ENCODE measurements at regions not wholly inside any gene's neighbourhood (a gene's known extent, or its start where the extent isn't known, plus 50 kb on each side); places are given as distances from the start of the nearest gene placed in this dataset.
"Not testable (repeated sequence)": the region's sequence is repeated elsewhere in the genome, so short reads cannot be mapped to it uniquely, and the experiment has no call there.

DNA sequence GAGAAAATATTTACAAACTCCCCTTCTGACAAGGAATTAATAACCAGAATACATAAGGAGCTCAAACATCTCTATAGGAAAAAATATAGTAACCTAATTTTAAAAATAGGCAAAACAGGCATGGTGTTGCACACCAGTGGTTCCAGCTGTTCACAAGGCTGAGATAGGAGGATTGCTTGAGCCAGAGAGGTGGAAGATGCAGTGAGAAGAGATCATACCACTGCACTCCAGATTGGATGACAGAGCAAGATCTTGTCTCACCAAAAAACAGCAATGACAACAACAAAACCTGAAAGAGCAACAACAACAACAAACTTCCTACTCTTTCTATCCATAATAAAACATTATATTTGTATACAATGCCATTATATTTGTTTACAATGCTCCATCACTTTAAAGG lies 304.4 kb upstream of the CNTNAP2 start:
- DNase-seq (ENCODE audit: insufficient read length, low spot score) (no peak), FAIRE-seq (no peak)

GRCh38 chr7:145805496-145805895 lies 311.1 kb upstream of the CNTNAP2 start:
- DNase-seq (ENCODE audit: insufficient read length, low spot score); FAIRE-seq: not testable (repeated sequence)

DNA sequence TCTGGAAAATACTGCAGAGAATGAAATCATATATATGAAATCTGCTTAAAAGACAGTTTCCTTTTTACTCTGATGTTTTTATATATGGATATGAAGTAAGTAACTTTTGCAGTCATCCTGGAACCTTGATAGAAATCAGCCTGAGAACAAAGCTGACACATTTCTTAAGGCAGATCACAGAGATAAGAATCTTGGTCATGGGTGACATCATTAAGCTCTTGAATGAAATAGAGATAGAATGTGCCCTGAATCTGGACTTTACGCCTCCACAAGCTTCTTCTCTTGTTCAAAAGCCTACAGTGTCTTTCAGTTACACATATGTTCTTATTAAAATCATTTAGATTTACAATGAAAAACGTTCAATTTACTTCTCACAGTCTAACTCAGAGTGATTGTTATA lies 319.1 kb upstream of the CNTNAP2 start:
- FAIRE-seq (no peak), DNase-seq (ENCODE audit: insufficient read length, low spot score) (no peak)

DNA sequence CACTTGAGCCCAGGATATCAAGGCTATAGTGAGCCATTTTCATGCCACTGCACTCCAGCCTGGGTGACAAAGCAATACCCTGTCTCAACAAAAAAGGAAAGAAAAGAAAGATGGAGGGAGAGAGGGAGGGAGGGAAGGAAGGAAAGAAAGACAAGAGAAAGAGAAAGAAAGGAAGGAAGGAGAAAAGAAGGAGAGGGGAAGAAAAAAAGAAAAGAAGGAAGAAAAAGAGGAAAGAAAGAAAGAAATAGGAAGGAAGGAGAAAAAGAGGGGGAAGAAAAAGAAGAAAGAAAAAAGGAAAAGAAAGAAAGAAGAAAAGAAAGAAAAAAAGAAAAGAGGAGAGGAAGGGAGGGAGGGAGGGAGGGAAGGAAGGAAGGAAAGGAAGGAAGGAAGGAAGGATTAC lies 321.5 kb upstream of the CNTNAP2 start:
- FAIRE-seq (no peak), DNase-seq (ENCODE audit: insufficient read length, low spot score) (no peak)

- DNase-seq (ENCODE audit: insufficient read length, low spot score) (no peak), FAIRE-seq (no peak)
Measured at GRCh38 chr7:145784809-145785780, 331.5 kb upstream of the CNTNAP2 start.

DNA sequence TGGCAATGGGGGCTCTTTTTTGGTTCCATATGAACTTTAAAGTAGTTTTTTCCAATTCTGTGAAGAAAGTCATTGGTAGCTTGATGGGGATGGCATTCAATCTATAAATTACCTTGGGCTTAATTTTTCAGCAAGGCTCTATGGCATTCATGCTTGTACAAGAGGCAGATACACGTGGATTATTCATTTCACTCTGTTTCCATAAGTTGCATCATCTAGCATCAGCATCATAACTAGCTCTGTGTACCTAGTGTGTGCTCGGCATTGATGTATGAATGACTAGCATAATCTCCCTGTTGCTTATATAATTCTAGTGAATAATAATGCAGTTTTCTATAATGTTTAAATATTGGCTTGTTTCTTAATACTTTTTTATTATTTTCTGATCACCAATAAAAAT lies 335.2 kb upstream of the CNTNAP2 start:
- FAIRE-seq; DNase-seq (ENCODE audit: insufficient read length, low spot score): not testable (repeated sequence)

DNA sequence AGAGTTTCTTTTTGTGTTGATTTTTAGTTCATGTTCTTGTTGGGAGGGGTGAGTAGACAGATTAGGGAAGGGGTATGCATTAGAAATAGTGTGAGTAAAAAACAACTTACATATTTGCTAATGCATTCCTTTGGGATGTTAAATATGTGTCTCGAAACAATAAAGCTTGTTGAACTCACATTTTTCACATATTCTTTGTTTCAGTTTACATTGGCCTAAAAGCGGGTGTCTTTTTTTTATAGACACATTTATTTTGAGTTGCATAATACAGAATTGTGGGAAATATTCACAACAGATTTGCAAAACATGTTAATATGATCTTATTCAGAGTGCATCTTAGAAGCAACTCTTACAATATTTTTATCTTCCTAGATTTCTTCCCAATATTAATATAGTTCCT lies 337.5 kb upstream of the CNTNAP2 start:
- FAIRE-seq = no peak

GRCh38 chr7:145774777-145775176 lies 341.8 kb upstream of the CNTNAP2 start:
- FAIRE-seq (no peak), DNase-seq (ENCODE audit: insufficient read length, low spot score) (no peak)

More for the DNA sequence above, 337.5 kb upstream of the CNTNAP2 start:
- DNase-seq (ENCODE audit: insufficient read length, low spot score) = no peak

DNA sequence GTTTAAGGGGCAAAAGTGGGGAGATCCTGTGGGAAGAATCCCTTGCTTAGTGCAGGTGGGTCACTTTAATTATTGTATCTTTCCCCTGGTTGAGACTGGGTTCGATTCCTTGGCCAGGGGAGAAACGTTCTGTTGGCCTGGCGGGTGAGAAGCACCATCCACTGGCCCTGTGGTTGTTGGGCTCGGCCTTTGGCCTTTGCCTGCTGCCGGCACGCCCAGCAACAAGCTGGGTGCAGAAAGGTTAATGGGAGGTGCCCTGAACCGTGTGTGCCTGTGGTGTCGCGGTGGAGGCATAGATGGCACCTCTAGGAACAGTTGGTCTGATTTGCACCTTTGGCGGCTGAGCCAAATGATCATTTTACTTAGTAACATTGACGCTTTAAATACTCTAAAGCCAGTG lies 363.6 kb upstream of the CNTNAP2 start:
- DNase-seq (ENCODE audit: insufficient read length, low spot score) = no peak
- no peak for FAIRE-seq

DNA sequence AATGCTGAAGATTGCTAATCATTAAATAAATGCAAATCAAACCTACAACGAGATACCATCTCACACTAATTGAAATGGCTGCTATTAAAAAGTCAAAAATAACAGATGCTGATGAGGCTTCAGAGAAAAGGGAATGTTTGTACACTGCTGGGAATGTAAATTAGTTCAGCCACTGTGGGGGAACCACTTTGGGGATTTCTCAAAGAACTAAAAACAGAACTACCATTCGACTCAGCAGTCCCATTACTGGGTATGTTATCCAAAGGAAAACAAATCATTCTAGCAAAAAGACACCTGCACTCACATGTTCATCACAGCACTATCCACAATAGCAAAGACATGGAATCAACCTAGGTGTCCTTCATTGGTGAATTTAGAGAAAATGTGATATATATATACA lies 379.0 kb upstream of the CNTNAP2 start:
- DNase-seq (ENCODE audit: insufficient read length, low spot score) (no peak), FAIRE-seq (no peak)

- DNase-seq (ENCODE audit: insufficient read length, low spot score) = no peak
- no peak for FAIRE-seq
Measured at GRCh38 chr7:145735061-145735460, 381.5 kb upstream of the CNTNAP2 start.

DNA sequence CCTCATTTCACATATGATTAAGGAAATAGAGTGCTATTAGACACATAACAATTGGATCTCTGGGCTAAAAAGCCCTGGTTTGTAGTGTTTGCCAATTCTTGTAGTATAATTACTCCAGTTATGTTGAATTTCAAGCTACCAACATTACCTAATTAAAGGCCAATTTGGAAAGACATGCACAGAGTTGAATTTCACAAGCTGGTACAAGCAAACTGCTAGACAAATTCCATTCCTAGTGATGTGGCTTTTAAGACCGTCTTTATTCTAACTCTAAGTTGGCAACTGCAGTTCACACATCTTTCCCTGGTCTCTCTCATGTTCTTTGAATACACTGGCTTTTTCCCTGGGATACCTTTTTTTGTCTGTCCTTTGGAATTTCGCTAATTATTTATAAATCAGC lies 384.1 kb upstream of the CNTNAP2 start:
- no peak for DNase-seq (ENCODE audit: insufficient read length, low spot score)
- no peak for FAIRE-seq

GRCh38 chr7:145729691-145730090 lies 386.9 kb upstream of the CNTNAP2 start:
- FAIRE-seq (no peak), DNase-seq (ENCODE audit: insufficient read length, low spot score) (no peak)

DNA sequence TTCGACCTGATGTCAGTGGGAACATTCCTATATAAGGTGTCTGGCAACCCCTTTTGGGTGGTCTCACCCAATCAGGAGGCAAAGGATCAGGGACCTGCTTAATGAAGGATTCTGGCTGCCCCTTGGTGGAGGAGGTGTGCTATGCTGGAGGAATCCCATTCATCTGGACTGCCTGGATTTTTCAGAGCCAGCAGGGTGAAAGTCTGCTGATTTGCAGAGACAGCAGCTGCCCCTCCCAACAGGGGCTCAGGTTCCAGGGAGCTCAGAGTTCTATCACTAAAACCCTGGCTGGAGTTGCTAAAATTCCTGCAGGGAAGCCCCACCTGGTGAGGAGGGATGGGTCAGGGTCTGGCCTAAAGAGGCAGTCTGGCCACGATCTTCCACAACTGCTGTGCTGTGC lies 398.5 kb upstream of the CNTNAP2 start:
- no peak for FAIRE-seq
- DNase-seq (ENCODE audit: insufficient read length, low spot score) = no peak

- DNase-seq (ENCODE audit: insufficient read length, low spot score) (no peak), FAIRE-seq (no peak)
Measured at GRCh38 chr7:145700488-145700887, 416.1 kb upstream of the CNTNAP2 start.

GRCh38 chr7:145698526-145699262 lies 417.9 kb upstream of the CNTNAP2 start:
- FAIRE-seq = no peak

GRCh38 chr7:145697412-145698107 lies 419.0 kb upstream of the CNTNAP2 start:
- DNase-seq (ENCODE audit: insufficient read length, low spot score); FAIRE-seq: not testable (repeated sequence)

More at GRCh38 chr7:145698526-145699262, 417.9 kb upstream of the CNTNAP2 start:
- DNase-seq (ENCODE audit: insufficient read length, low spot score) = no peak

GRCh38 chr7:145696071-145696470 lies 420.5 kb upstream of the CNTNAP2 start:
- DNase-seq (ENCODE audit: insufficient read length, low spot score) (no peak), FAIRE-seq (no peak)

- DNase-seq (ENCODE audit: insufficient read length, low spot score) (no peak), FAIRE-seq (no peak)
Measured at GRCh38 chr7:145692237-145692950, 424.2 kb upstream of the CNTNAP2 start.

DNA sequence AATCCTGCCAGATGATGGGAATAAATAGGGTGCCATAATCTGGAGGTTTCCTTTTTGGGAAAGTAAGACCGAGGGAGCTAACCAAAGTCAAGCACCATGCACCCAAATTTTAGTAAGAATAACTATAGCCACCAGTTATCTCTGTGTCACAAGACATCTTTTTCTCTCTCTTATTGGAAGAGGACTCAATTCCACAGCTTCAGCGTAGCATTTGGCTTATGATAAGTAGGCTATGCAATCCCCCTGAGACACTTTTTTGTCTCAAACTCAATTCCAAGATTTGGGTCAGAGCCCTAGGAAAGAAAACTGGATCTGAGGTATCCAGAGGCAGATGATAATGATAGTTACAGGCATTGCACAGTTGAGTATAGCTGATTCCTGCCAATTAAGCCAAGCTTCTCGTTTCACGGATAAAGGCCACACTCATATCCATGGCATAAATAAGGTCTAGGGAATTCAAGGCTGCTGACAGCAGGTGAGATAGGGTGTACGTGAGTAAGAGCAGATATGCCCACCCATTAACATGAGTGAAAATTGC lies 425.2 kb upstream of the CNTNAP2 start:
- no peak for FAIRE-seq
- no peak for DNase-seq (ENCODE audit: insufficient read length, low spot score)

Data from GM19239 (cell line).